H1 (cell line): ENCODE measurements at regions not wholly inside any gene's neighbourhood (a gene's known extent, or its start where the extent isn't known, plus 50 kb on each side); places are given as distances from the start of the nearest gene placed in this dataset.

Experiments
- ASH2L ChIP-seq: fragments of 200-600, 300-600 bp; sonication (generic); IDR thresholded peaks from one replicate; pipeline ENCODE4 v1.7.1; 2017; ENCODE audit warnings: low read length

GRCh38 chr15:26029146-26029545 lies 166.0 kb upstream of the ATP10A start (continued):
- TF ChIP-seq ASH2L: no peak
